ENCODE measurements at regions not wholly inside any gene's neighbourhood (a gene's known extent, or its start where the extent isn't known, plus 50 kb on each side); places are given as distances from the start of the nearest gene placed in this dataset.

DNA sequence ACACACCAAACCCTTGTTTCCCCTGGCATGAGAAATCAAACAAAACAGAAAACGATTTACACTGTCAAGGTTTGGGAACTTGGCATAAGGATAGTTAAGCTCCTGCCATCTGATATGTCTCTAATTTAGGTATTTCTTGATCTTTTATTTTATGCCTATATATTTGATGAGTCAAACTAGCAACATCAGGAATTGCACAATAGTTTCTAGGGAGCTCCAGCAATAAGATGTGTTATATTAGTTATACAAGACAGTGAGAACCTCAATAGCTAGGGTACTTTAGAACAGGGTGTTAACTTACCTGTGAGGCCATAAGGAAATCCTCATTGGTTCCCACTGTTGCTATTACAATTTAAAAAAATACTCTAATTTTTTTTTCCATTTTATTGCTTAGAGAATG lies 474.2 kb downstream of the GBA3 start:
- Histone ChIP-seq H3K27ac (replicated peaks) (no peak overlapping the region), H3K4me3 (no peak overlapping the region), H3K4me1 (no peaks in the 10 kb centered on the region), H3K9me3 (replicated peaks) (no peaks in the 10 kb centered on the region), H3K36me3 (no peaks in the 10 kb centered on the region), H3K27me3 (ENCODE audit: low read depth) (no peaks in the 10 kb centered on the region)
- DNase-seq: no peak
- TF ChIP-seq, protein P1, sequence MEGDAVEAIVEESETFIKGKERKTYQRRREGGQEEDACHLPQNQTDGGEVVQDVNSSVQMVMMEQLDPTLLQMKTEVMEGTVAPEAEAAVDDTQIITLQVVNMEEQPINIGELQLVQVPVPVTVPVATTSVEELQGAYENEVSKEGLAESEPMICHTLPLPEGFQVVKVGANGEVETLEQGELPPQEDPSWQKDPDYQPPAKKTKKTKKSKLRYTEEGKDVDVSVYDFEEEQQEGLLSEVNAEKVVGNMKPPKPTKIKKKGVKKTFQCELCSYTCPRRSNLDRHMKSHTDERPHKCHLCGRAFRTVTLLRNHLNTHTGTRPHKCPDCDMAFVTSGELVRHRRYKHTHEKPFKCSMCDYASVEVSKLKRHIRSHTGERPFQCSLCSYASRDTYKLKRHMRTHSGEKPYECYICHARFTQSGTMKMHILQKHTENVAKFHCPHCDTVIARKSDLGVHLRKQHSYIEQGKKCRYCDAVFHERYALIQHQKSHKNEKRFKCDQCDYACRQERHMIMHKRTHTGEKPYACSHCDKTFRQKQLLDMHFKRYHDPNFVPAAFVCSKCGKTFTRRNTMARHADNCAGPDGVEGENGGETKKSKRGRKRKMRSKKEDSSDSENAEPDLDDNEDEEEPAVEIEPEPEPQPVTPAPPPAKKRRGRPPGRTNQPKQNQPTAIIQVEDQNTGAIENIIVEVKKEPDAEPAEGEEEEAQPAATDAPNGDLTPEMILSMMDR (IDR thresholded peaks at IDR 0.05; ENCODE audit: borderline replicate concordance): no peak
- intact Hi-C loops (cut with micrococcal nuclease): no loop called here

DNA sequence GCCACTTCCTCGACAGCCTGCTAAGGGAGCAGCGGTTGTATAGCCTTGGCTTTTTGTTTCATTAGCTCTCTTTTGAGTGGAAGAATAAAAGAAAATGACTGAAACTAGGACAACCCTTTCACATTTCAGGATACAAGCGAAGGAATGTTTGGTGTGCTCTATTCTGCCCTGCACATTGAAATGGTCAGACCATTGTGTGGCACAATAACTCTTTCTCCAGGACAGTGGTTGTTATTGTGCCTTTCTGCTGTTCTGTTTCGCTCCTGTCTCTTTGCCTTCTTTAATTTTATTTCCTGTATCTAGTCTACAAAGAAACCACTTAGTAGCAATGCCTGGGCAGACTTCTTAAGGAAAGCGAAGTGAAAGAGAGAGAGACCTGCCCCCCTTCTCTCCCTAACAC lies 473.7 kb downstream of the GBA3 start:
- H3K4me3 ChIP-seq: no peak overlapping the region
- intact Hi-C loops (cut with micrococcal nuclease): no loop called here
- DNase-seq: no peak
- TF ChIP-seq, protein P1 (IDR thresholded peaks at IDR 0.05; ENCODE audit: borderline replicate concordance): no peak
- no peaks in the 10 kb centered on the region for H3K9me3 ChIP-seq (replicated peaks)
- no peaks in the 10 kb centered on the region for H3K4me1 ChIP-seq
- no peak overlapping the region for H3K27ac ChIP-seq (replicated peaks)
- H3K27me3 ChIP-seq (ENCODE audit: low read depth): no peaks in the 10 kb centered on the region
- H3K36me3 ChIP-seq: no peaks in the 10 kb centered on the region

DNA sequence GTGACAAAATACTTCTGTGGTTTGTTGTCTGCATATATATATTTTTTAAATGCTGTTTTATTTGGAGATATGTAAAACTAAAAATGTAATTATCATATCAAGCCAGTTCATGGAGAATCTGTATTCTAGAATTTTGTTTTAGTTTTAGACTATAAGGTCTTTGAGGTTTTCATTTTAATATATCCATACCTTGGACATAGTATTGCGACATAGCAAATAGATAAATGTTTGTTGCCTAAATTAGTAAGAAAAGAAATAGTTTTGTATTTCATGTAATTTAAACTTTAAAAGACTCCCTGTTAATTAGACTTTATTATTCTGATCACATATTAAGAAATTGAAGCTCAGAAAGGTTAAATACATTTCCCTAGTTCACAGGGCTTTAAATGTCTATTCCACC lies 472.9 kb downstream of the GBA3 start:
- no peak overlapping the region for H3K4me3 ChIP-seq
- intact Hi-C loops (cut with micrococcal nuclease): no loop called here
- TF ChIP-seq, protein P1 (IDR thresholded peaks at IDR 0.05; ENCODE audit: borderline replicate concordance): no peak

DNA sequence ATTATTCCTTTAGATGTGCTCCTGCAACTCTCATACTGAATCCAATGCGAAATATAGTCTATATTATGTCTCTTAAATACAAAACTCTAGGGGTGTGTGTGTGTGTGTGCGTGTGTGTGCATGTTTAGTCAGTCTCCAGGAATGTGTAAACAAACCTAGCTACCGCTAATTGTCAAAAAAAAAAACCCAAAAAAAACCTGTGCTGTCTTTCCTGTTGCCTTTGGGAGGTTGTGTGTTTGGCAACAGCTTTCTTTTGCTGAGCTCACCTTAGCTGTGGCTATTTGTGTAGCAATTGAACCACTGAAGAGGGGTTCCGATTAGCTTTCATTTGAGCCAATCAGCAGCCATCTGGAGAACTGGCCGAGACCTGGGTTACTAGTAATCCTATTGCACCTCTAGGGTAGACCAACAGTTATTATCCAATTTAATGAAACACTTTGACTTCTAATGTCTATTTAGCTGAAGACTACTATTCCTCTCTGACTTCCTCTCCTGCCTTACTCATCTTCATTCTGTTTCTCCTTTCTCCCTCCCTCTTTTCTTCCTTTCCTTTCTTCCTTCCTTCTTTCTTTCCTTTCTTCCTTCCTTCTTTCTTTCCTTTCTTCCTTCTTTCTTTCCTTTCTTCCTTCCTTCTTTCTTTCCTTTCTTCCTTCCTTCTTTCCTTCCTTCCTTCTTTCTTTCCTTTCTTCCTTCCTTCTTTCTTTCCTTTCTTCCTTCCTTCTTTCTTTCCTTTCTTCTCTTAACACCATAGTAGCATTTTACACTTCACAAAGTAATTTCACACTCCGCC lies 471.1 kb downstream of the GBA3 start:
- no peaks in the 10 kb centered on the region for H3K27me3 ChIP-seq (ENCODE audit: low read depth)
- no peaks in the 10 kb centered on the region for H3K36me3 ChIP-seq
- H3K4me1 ChIP-seq: no peaks in the 10 kb centered on the region
- H3K27ac ChIP-seq (replicated peaks): no peak overlapping the region
- intact Hi-C loops (cut with micrococcal nuclease): no loop called here
- TF ChIP-seq, protein P1 (IDR thresholded peaks at IDR 0.05; ENCODE audit: borderline replicate concordance): no peak
- no peaks in the 10 kb centered on the region for H3K9me3 ChIP-seq (replicated peaks)
- DNase-seq: no peak
- H3K4me3 ChIP-seq: no peak overlapping the region

More for the DNA sequence above, 472.9 kb downstream of the GBA3 start:
- H3K27ac ChIP-seq (replicated peaks): no peak overlapping the region
- no peaks in the 10 kb centered on the region for H3K36me3 ChIP-seq
- H3K27me3 ChIP-seq (ENCODE audit: low read depth): no peaks in the 10 kb centered on the region
- no peaks in the 10 kb centered on the region for H3K4me1 ChIP-seq
- H3K9me3 ChIP-seq (replicated peaks): no peaks in the 10 kb centered on the region
- DNase-seq: no peak

DNA sequence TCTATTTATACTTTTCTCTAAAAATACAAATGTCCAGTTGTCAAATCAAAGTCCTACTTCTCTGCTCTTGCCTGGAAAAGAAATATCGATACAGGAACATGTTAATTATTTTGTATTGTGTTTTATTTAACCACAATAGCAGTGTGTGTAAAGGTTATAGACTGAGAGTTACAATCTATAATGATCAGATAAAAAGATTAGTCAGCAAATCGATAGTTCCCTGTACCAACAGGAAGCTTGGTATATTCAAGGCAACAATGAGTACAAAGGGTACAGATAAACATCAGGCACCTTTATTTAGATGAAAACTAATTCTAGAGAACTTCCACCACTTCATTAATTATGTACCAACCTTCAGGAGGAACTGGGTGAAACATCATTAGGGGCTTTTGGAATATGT lies 469.5 kb downstream of the GBA3 start:
- no peaks in the 10 kb centered on the region for H3K4me1 ChIP-seq
- no peak overlapping the region for H3K4me3 ChIP-seq
- H3K9me3 ChIP-seq (replicated peaks): no peaks in the 10 kb centered on the region
- no peak overlapping the region for H3K27ac ChIP-seq (replicated peaks)
- TF ChIP-seq, protein P1 (IDR thresholded peaks at IDR 0.05; ENCODE audit: borderline replicate concordance): no peak
- intact Hi-C loops (cut with micrococcal nuclease): no loop called here
- no peaks in the 10 kb centered on the region for H3K36me3 ChIP-seq
- no peak for DNase-seq
- H3K27me3 ChIP-seq (ENCODE audit: low read depth): no peaks in the 10 kb centered on the region
